IMR-90 (cell line): ENCODE measurements at regions not wholly inside any gene's neighbourhood (a gene's known extent, or its start where the extent isn't known, plus 50 kb on each side); places are given as distances from the start of the nearest gene placed in this dataset.

Experiments used
- BHLHE40 ChIP-seq: fragments of 150-350 bp; IDR thresholded peaks from 2 replicates; pipeline ENCODE4 v1.6.1; 2016; ENCODE audit warnings: mild to moderate bottlenecking, low read depth, low read length
- CEBPB ChIP-seq: IDR thresholded peaks from 2 replicates; pipeline ENCODE4 v1.6.1; 2012; ENCODE audit warnings: low read depth, low read length, improper control_type of control experiment
- CHD1 ChIP-seq: IDR thresholded peaks from 2 replicates; pipeline ENCODE4 v1.6.1; 2012; ENCODE audit warnings: low read depth, low read length, improper control_type of control experiment
- CTCF ChIP-seq: conservative IDR thresholded peaks from 2 replicates; pipeline ENCODE4 v1.5.1; 2012; ENCODE audit warnings: mild to moderate bottlenecking, low read depth, low read length, improper control_type of control experiment
- ELK1 ChIP-seq: fragments of 150-350 bp; IDR thresholded peaks from 2 replicates; pipeline ENCODE4 v1.6.1; 2016; ENCODE audit warnings: low read depth, mild to moderate bottlenecking, low read length, moderate library complexity, borderline replicate concordance
- FOS ChIP-seq: fragments of 150-350 bp; IDR thresholded peaks from 2 replicates; pipeline ENCODE4 v1.6.1; 2016; ENCODE audit warnings: low read depth, low read length
- MXI1 ChIP-seq: IDR thresholded peaks from 2 replicates; pipeline ENCODE4 v1.6.1; 2012; ENCODE audit warnings: low read depth, mild to moderate bottlenecking, low read length, moderate library complexity, borderline replicate concordance
- NFE2L2 ChIP-seq: fragments of 150-350 bp; IDR thresholded peaks from 2 replicates; pipeline ENCODE4 v1.6.1; 2016; ENCODE audit warnings: low read depth, mild to moderate bottlenecking, low read length
- POLR2A ChIP-seq: IDR thresholded peaks from 2 replicates; pipeline ENCODE4 v1.6.1; 2012; ENCODE audit warnings: mild to moderate bottlenecking, low read depth, low read length
- RAD21 ChIP-seq: IDR thresholded peaks from 2 replicates; pipeline ENCODE4 v1.6.1; 2012; ENCODE audit warnings: low read length, improper control_type of control experiment
- RCOR1 ChIP-seq: IDR thresholded peaks from 2 replicates; pipeline ENCODE4 v1.6.1; 2012; ENCODE audit warnings: mild to moderate bottlenecking, low read length, improper control_type of control experiment; ENCODE audit not compliant: insufficient replicate concordance
- SMC3 ChIP-seq: fragments of 150-350 bp; IDR thresholded peaks from 2 replicates; pipeline ENCODE4 v1.6.1; 2016; ENCODE audit warnings: low read depth, mild to moderate bottlenecking, antibody characterized with exemption, low read length, moderate library complexity
- USF2 ChIP-seq: fragments of 150-350 bp; IDR thresholded peaks from 2 replicates; pipeline ENCODE4 v1.6.1; 2017; ENCODE audit warnings: mild to moderate bottlenecking, antibody characterized with exemption, low read length, low read depth

- no peak for TF ChIP-seq CTCF
- TF ChIP-seq BHLHE40: no peak
- no peak for TF ChIP-seq POLR2A
- TF ChIP-seq ELK1: no peak
- no peak for TF ChIP-seq CEBPB
- no peak for TF ChIP-seq RCOR1
- TF ChIP-seq MXI1: no peak
- no peak for TF ChIP-seq SMC3
- TF ChIP-seq CHD1: no peak
- no peak for TF ChIP-seq RAD21
- no peak for TF ChIP-seq FOS
- no peak for TF ChIP-seq USF2
- no peak for TF ChIP-seq NFE2L2
Measured at GRCh38 chr20:39611901-39612300, 649.8 kb downstream of the DHX35 start.
